ENCODE measurements at regions not wholly inside any gene's neighbourhood (a gene's known extent, or its start where the extent isn't known, plus 50 kb on each side); places are given as distances from the start of the nearest gene placed in this dataset.

GRCh38 chr4:64216741-64217140 lies 192.5 kb downstream of the TECRL start:
- DNase-seq (ENCODE audit: low spot score): no peak

GRCh38 chr4:64205376-64205775 lies 203.9 kb downstream of the TECRL start:
- TF ChIP-seq CTCF (IDR thresholded peaks at IDR 0.05; ENCODE audit: poor library complexity): no peak
- 88% methylated on average over 3 of the region's 3 CpGs for WGBS (ENCODE audit: low lambda C conversion rate, missing lambda C conversion rate)
- Histone ChIP-seq H3K27me3 (no peaks in the 10 kb centered on the region), H4K20me1 (ENCODE audit: insufficient read depth, poor library complexity, severe bottlenecking) (no peaks in the 10 kb centered on the region), H3K36me3 (replicated peaks; ENCODE audit: insufficient read depth, low read depth) (no peaks in the 10 kb centered on the region), H3K79me2 (no peaks in the 10 kb centered on the region), H3K27ac (no peak overlapping the region), H3K4me2 (no peak overlapping the region), H3K4me3 (no peak overlapping the region), H3K9me2 (replicated peaks; ENCODE audit: insufficient read depth) (no peaks in the 10 kb centered on the region), H3K4me1 (ENCODE audit: insufficient read depth) (no peaks in the 10 kb centered on the region), H3K9me3 (ENCODE audit: low read depth) (no peaks in the 10 kb centered on the region), H2AFZ (no peak overlapping the region)
- no peak for DNase-seq (ENCODE audit: low spot score)

More at GRCh38 chr4:64216741-64217140, 192.5 kb downstream of the TECRL start:
- Histone ChIP-seq H3K79me2 (no peaks in the 10 kb centered on the region), H3K4me3 (no peak overlapping the region), H3K9me3 (ENCODE audit: low read depth) (no peaks in the 10 kb centered on the region), H3K27ac (no peak overlapping the region), H3K27me3 (no peaks in the 10 kb centered on the region), H2AFZ (no peak overlapping the region), H3K36me3 (replicated peaks; ENCODE audit: insufficient read depth, low read depth) (no peaks in the 10 kb centered on the region), H3K4me1 (ENCODE audit: insufficient read depth) (no peaks in the 10 kb centered on the region), H3K4me2 (no peak overlapping the region), H3K9me2 (replicated peaks; ENCODE audit: insufficient read depth) (no peaks in the 10 kb centered on the region), H4K20me1 (ENCODE audit: insufficient read depth, poor library complexity, severe bottlenecking) (no peaks in the 10 kb centered on the region)
- 93% methylated on average over 1 of the region's 1 CpG for WGBS (ENCODE audit: low lambda C conversion rate, missing lambda C conversion rate)
- TF ChIP-seq EZH2 (IDR thresholded peaks at IDR 0.05; ENCODE audit: borderline replicate concordance) (no peak), CTCF (IDR thresholded peaks at IDR 0.05; ENCODE audit: poor library complexity) (no peak), EZH2phosphoT487 (IDR thresholded peaks at IDR 0.05; ENCODE audit: low read depth, severe bottlenecking, unreplicated experiment) (no peak)

GRCh38 chr4:64200001-64200555 lies 209.2 kb downstream of the TECRL start:
- Histone ChIP-seq H3K4me3 (no peak overlapping the region), H3K9me2 (replicated peaks; ENCODE audit: insufficient read depth) (no peaks in the 10 kb centered on the region), H3K27me3 (no peaks in the 10 kb centered on the region), H3K4me2 (no peak overlapping the region), H3K36me3 (replicated peaks; ENCODE audit: insufficient read depth, low read depth) (no peaks in the 10 kb centered on the region), H3K79me2 (no peaks in the 10 kb centered on the region), H3K9me3 (ENCODE audit: low read depth) (no peaks in the 10 kb centered on the region), H3K27ac (no peak overlapping the region), H3K4me1 (ENCODE audit: insufficient read depth) (no peaks in the 10 kb centered on the region), H2AFZ (no peak overlapping the region), H4K20me1 (ENCODE audit: insufficient read depth, poor library complexity, severe bottlenecking) (no peaks in the 10 kb centered on the region)
- no peak for DNase-seq (ENCODE audit: low spot score)
- no peak for TF ChIP-seq EZH2 (IDR thresholded peaks at IDR 0.05; ENCODE audit: borderline replicate concordance)
- no peak for TF ChIP-seq EZH2phosphoT487 (IDR thresholded peaks at IDR 0.05; ENCODE audit: low read depth, severe bottlenecking, unreplicated experiment)
- no peak for TF ChIP-seq CTCF (IDR thresholded peaks at IDR 0.05; ENCODE audit: poor library complexity)
- WGBS (ENCODE audit: low lambda C conversion rate, missing lambda C conversion rate): 59% methylated on average over 2 of the region's 2 CpGs

DNA sequence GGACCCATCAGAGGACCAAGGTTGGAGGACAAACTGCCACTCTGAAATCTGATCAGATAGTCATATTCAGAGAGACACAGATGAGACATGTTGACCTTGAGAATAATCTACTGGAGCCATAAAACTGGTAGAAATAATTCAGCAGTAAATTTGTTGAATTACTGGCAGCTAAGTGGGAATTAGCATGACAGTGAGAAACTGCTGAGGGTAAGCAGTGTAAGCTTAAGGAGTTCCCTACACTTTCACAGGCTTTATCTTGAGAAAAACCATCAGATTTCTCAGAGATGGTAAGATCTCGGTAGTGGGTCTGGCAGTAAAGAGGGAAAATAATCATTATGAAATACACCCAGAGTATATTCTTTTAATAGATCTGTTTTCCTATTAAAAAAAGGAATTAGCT lies 213.7 kb downstream of the TECRL start:
- no peak overlapping the region for H2AFZ ChIP-seq
- no peak overlapping the region for H3K4me3 ChIP-seq
- H3K9me3 ChIP-seq (ENCODE audit: low read depth): no peaks in the 10 kb centered on the region
- TF ChIP-seq EZH2phosphoT487 (IDR thresholded peaks at IDR 0.05; ENCODE audit: low read depth, severe bottlenecking, unreplicated experiment) (no peak), CTCF (IDR thresholded peaks at IDR 0.05; ENCODE audit: poor library complexity) (no peak), EZH2 (IDR thresholded peaks at IDR 0.05; ENCODE audit: borderline replicate concordance) (no peak)
- no peaks in the 10 kb centered on the region for H3K9me2 ChIP-seq (replicated peaks; ENCODE audit: insufficient read depth)
- no peak for DNase-seq (ENCODE audit: low spot score)
- H3K27me3 ChIP-seq: no peaks in the 10 kb centered on the region
- H3K4me2 ChIP-seq: no peak overlapping the region
- no peaks in the 10 kb centered on the region for H3K79me2 ChIP-seq
- H3K27ac ChIP-seq: no peak overlapping the region
- H3K36me3 ChIP-seq (replicated peaks; ENCODE audit: insufficient read depth, low read depth): no peaks in the 10 kb centered on the region
- WGBS (ENCODE audit: low lambda C conversion rate, missing lambda C conversion rate): 36% methylated on average over 1 of the region's 1 CpG
- no peaks in the 10 kb centered on the region for H4K20me1 ChIP-seq (ENCODE audit: insufficient read depth, poor library complexity, severe bottlenecking)
- H3K4me1 ChIP-seq (ENCODE audit: insufficient read depth): no peaks in the 10 kb centered on the region
